ENCODE measurements at regions not wholly inside any gene's neighbourhood (a gene's known extent, or its start where the extent isn't known, plus 50 kb on each side); places are given as distances from the start of the nearest gene placed in this dataset.

DNA sequence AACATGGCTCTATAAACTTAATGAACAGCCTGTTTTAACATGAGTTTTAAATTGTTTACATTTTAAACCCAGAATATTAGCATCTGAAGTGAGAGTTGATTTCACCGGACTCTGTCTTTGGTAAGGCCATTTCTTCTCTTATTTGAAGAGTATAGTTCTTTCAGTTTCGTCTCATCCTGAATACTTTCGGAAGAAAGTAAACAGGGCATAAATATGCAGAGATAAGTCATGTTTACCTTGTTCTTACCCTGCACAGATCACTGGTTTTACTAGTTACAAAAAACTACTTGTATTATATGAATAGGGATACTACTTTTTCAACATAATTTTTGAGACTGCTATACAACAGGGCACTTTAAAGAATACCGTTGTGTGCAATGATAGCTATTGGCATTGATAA, 656.3 kb upstream of the ZNF608 start:
- Mint-ChIP-seq H3K4me1 (no peaks in the 10 kb centered on the region), H3K27ac (no peak overlapping the region), H3K36me3 (no peaks in the 10 kb centered on the region), H3K27me3 (ENCODE audit: low read depth in 2 of 2) (no peaks in the 10 kb centered on the region), H3K9me3 (no peaks in the 10 kb centered on the region), H3K4me3 (no peak overlapping the region)
- no peaks in the 10 kb centered on the region for H3K4me1 ChIP-seq (ENCODE audit: control insufficient read depth, insufficient read depth, low read length)
- WGBS (ENCODE audit: insufficient coverage), result 90% methylated on average over 2 of the region's 4 CpGs
- no peaks in the 10 kb centered on the region for H3K9me3 ChIP-seq (ENCODE audit: control insufficient read depth, insufficient read depth, low read length)
- no peak overlapping the region for H3K4me3 ChIP-seq (ENCODE audit: low read length)
- no peaks in the 10 kb centered on the region for H3K27me3 ChIP-seq (ENCODE audit: control insufficient read depth, insufficient read depth, low read length)
- no peaks in the 10 kb centered on the region for H3K36me3 ChIP-seq (ENCODE audit: control insufficient read depth, insufficient read depth, low read length)
- DNase-seq (no peak), ATAC-seq (no peak)
- TF ChIP-seq, protein P1, sequence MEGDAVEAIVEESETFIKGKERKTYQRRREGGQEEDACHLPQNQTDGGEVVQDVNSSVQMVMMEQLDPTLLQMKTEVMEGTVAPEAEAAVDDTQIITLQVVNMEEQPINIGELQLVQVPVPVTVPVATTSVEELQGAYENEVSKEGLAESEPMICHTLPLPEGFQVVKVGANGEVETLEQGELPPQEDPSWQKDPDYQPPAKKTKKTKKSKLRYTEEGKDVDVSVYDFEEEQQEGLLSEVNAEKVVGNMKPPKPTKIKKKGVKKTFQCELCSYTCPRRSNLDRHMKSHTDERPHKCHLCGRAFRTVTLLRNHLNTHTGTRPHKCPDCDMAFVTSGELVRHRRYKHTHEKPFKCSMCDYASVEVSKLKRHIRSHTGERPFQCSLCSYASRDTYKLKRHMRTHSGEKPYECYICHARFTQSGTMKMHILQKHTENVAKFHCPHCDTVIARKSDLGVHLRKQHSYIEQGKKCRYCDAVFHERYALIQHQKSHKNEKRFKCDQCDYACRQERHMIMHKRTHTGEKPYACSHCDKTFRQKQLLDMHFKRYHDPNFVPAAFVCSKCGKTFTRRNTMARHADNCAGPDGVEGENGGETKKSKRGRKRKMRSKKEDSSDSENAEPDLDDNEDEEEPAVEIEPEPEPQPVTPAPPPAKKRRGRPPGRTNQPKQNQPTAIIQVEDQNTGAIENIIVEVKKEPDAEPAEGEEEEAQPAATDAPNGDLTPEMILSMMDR (IDR thresholded peaks at IDR 0.05), result no peak
- H3K27ac ChIP-seq (ENCODE audit: low read length), result no peak overlapping the region
- intact Hi-C loops (cut with micrococcal nuclease), result no loop called here

DNA sequence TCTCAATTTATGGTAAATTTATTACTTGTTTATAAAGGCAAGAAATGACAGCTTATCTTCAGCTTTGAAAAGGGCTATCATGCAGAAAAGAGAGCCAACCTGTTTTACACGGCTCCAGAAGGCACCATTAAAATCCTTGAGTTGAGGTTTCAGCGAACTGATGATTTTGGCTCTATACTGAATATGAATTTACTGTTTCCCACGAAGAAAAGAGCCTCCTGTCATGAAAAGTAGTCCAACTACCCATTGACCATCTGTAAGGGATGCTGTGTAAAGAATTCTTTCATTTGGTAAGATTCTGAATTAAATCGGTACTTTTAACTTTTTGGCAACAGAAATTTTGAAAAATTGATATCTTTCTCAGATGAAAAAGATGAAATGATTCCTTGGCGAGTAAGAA, 657.6 kb upstream of the ZNF608 start:
- Histone ChIP-seq H3K36me3 (ENCODE audit: control insufficient read depth, insufficient read depth, low read length) (no peaks in the 10 kb centered on the region), H3K9me3 (ENCODE audit: control insufficient read depth, insufficient read depth, low read length) (no peaks in the 10 kb centered on the region), H3K27me3 (ENCODE audit: control insufficient read depth, insufficient read depth, low read length) (no peaks in the 10 kb centered on the region), H3K27ac (ENCODE audit: low read length) (no peak overlapping the region), H3K4me3 (ENCODE audit: low read length) (no peak overlapping the region), H3K4me1 (ENCODE audit: control insufficient read depth, insufficient read depth, low read length) (no peaks in the 10 kb centered on the region)
- intact Hi-C loops (cut with micrococcal nuclease), result no loop called here
- H3K4me1 Mint-ChIP-seq, result peaks cover 7 to 8% of the 10 kb centered on the region in 2 donors
- no peaks in the 10 kb centered on the region for H3K27me3 Mint-ChIP-seq (ENCODE audit: low read depth in 2 of 2)
- ATAC-seq (no peak), DNase-seq (no peak)
- no peaks in the 10 kb centered on the region for H3K9me3 Mint-ChIP-seq
- H3K36me3 Mint-ChIP-seq, result no peaks in the 10 kb centered on the region
- H3K27ac Mint-ChIP-seq, result no peak overlapping the region
- H3K4me3 Mint-ChIP-seq, result no peak overlapping the region
- TF ChIP-seq, protein P1 (IDR thresholded peaks at IDR 0.05), result no peak
- WGBS (ENCODE audit: insufficient coverage), result 93% methylated on average over 3 of the region's 5 CpGs

DNA sequence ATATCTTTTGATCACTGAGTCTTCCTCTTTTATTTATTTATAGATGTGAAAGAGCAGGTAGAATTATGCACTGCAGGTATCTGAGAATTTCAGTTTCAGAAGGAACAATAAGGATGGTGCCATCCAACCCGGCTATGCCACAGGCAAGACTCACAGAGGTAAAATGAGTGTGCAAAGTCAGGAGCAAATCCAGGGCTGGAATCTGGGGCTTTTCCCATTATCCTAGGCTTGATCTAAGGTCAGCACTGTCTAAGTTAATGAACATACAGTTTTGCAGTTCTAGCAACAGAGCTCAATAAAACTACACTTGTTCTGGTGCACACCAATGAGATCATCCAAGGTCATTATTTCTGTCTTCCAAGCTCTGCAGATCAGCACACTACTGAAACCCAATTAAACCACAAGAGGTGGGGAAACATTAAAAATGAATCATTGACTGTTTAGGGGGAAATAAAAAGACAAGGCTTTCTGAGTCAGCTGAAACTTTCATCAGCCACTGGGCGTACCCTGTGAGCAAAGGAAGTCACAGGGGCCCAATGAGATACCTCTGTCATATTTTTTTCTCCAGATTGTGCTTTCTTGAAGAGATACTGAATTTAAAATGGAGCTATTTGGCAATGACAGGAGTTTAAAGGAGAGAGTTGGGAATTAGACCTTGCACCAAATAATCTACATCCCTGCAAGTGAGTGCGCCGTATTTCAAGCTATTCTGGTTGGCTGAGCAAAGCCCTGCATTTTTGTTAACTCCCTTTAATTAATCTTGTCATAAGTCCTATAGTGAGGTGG, 662.2 kb upstream of the ZNF608 start:
- DNase-seq (no peak), ATAC-seq (peak in 1 of 3 donors; percentile 50)
- Histone ChIP-seq H3K4me1 (ENCODE audit: control insufficient read depth, insufficient read depth, low read length) (peaks cover 3% of the 10 kb centered on the region), H3K9me3 (ENCODE audit: control insufficient read depth, insufficient read depth, low read length) (no peaks in the 10 kb centered on the region), H3K27ac (ENCODE audit: low read length) (no peak overlapping the region), H3K36me3 (ENCODE audit: control insufficient read depth, insufficient read depth, low read length) (no peaks in the 10 kb centered on the region), H3K4me3 (ENCODE audit: low read length) (no peak overlapping the region), H3K27me3 (ENCODE audit: control insufficient read depth, insufficient read depth, low read length) (no peaks in the 10 kb centered on the region)
- Mint-ChIP-seq H3K4me3 (no peak overlapping the region), H3K9me3 (no peaks in the 10 kb centered on the region), H3K27ac (no peak overlapping the region), H3K4me1 (peaks cover 7 to 17% of the 10 kb centered on the region in 2 donors), H3K27me3 (ENCODE audit: low read depth in 2 of 2) (no peaks in the 10 kb centered on the region), H3K36me3 (no peaks in the 10 kb centered on the region)
- TF ChIP-seq, protein P1 (IDR thresholded peaks at IDR 0.05), result no peak
- WGBS (ENCODE audit: insufficient coverage), result 56% methylated on average over 2 of the region's 4 CpGs
- intact Hi-C loops (cut with micrococcal nuclease), result no loop called here

Measured in natural killer cell (primary cell).